MM.1S (cell line): ENCODE measurements at regions not wholly inside any gene's neighbourhood (a gene's known extent, or its start where the extent isn't known, plus 50 kb on each side); places are given as distances from the start of the nearest gene placed in this dataset.

ENCODE experiments used
- DNase-seq: peaks from one replicate; pipeline ENCODE4 v3.0.0-alpha.2; 2015
- H2AFZ ChIP-seq: fragments of 300-600 bp; sonication (generic); 2 replicates; pipeline ENCODE4 v1.6.0; 2016; ENCODE audit warnings: antibody characterized with exemption, low read length
- H3F3A ChIP-seq: fragments of 300-600 bp; sonication (generic); 2 replicates; pipeline ENCODE4 v1.6.1; 2016; ENCODE audit warnings: mild to moderate bottlenecking, antibody characterized with exemption, low read length, moderate library complexity, mixed read lengths; ENCODE audit not compliant: insufficient read depth
- H3K27ac ChIP-seq: fragments of 300-600 bp; sonication (generic); 2 replicates; pipeline ENCODE4 v1.5.1; 2016; ENCODE audit warnings: mild to moderate bottlenecking, low read length
- H3K27me3 ChIP-seq: fragments of 300-600 bp; sonication (generic); replicated peaks from 2 replicates; pipeline ENCODE4 v1.6.0; 2016; ENCODE audit warnings: low read length; ENCODE audit not compliant: insufficient read depth
- H3K36me3 ChIP-seq: fragments of 300-600 bp; sonication (generic); replicated peaks from 2 replicates; pipeline ENCODE4 v1.6.1; 2016; ENCODE audit warnings: mild to moderate bottlenecking, low read length, mixed read lengths; ENCODE audit not compliant: insufficient read depth
- H3K4me1 ChIP-seq: fragments of 300-600 bp; sonication (generic); 2 replicates; pipeline ENCODE4 v1.6.1; 2016; ENCODE audit warnings: low read length, mixed read lengths
- H3K4me2 ChIP-seq: fragments of 300-600 bp; sonication (generic); 2 replicates; pipeline ENCODE4 v1.6.0; 2016; ENCODE audit warnings: low read depth, low read length
- H3K4me3 ChIP-seq: fragments of 300-600 bp; sonication (generic); 2 replicates; pipeline ENCODE4 v1.5.1; 2016; ENCODE audit warnings: low read length, mixed read lengths
- H3K79me2 ChIP-seq: fragments of 300-600 bp; sonication (generic); 2 replicates; pipeline ENCODE4 v1.6.1; 2016; ENCODE audit warnings: mixed run types, low read length, mixed read lengths
- H3K9ac ChIP-seq: fragments of 300-600 bp; sonication (generic); 2 replicates; pipeline ENCODE4 v1.6.1; 2016; ENCODE audit warnings: low read length, mixed read lengths
- H3K9me2 ChIP-seq: fragments of 300-600 bp; sonication (generic); replicated peaks from 2 replicates; pipeline ENCODE4 v1.6.1; 2016; ENCODE audit warnings: mild to moderate bottlenecking, low read length, mixed read lengths; ENCODE audit not compliant: insufficient read depth
- H3K9me3 ChIP-seq: fragments of 300-600 bp; sonication (generic); replicated peaks from 2 replicates; pipeline ENCODE4 v1.6.1; 2016; ENCODE audit warnings: mild to moderate bottlenecking, low read length, mixed read lengths; ENCODE audit not compliant: insufficient read depth
- H4K20me1 ChIP-seq: fragments of 300-600 bp; sonication (generic); 2 replicates; pipeline ENCODE4 v1.6.1; 2016; ENCODE audit warnings: mild to moderate bottlenecking, low read length, moderate library complexity, mixed read lengths; ENCODE audit not compliant: insufficient read depth
- CTCF ChIP-seq: fragments of 300-600 bp; sonication (generic); IDR thresholded peaks from 2 replicates; pipeline ENCODE4 v1.5.1; 2016; ENCODE audit warnings: antibody characterized with exemption, low read length, mixed read lengths
- EZH2 ChIP-seq: fragments of 300-600 bp; sonication (generic); optimal IDR thresholded peaks from 2 replicates; pipeline ENCODE3; 2017; ENCODE audit warnings: low read depth, mild to moderate bottlenecking, antibody characterized with exemption, low read length, mixed read lengths
- EZH2phosphoT487 ChIP-seq: fragments of 300-600 bp; sonication (generic); IDR thresholded peaks from 2 replicates; pipeline ENCODE4 v1.6.1; 2018; ENCODE audit warnings: antibody characterized with exemption, low read length

GRCh38 chr19:29154163-29154562 is 58.8 kb downstream of the UQCRFS1 start:
- H3K9me2 ChIP-seq, result no peaks in the 10 kb centered on the region
- H3F3A ChIP-seq, result no peaks in the 10 kb centered on the region
- no peak overlapping the region for H2AFZ ChIP-seq
- no peaks in the 10 kb centered on the region for H3K79me2 ChIP-seq
- no peak for DNase-seq
- no peaks in the 10 kb centered on the region for H3K4me1 ChIP-seq
- no peaks in the 10 kb centered on the region for H3K36me3 ChIP-seq
- 0 out of 2 replicates have a peak, but pooled peaks cover 3% of the 10 kb centered on the region for H3K27me3 ChIP-seq
- H3K9me3 ChIP-seq, result no peaks in the 10 kb centered on the region
- no peak overlapping the region for H3K27ac ChIP-seq
- no peak overlapping the region for H3K4me2 ChIP-seq
- no peak overlapping the region for H3K9ac ChIP-seq
- no peak for TF ChIP-seq EZH2
- TF ChIP-seq CTCF, result no peak
- no peak for TF ChIP-seq EZH2phosphoT487
- H3K4me3 ChIP-seq, result no peak overlapping the region
- no peaks in the 10 kb centered on the region for H4K20me1 ChIP-seq

- Histone ChIP-seq H3K4me2 (no peak overlapping the region), H3K9ac (no peak overlapping the region), H3K9me3 (no peaks in the 10 kb centered on the region), H4K20me1 (no peaks in the 10 kb centered on the region), H3K36me3 (no peaks in the 10 kb centered on the region), H3K9me2 (no peaks in the 10 kb centered on the region), H3F3A (no peaks in the 10 kb centered on the region), H3K4me3 (no peak overlapping the region), H3K27ac (no peak overlapping the region), H3K27me3 (no peaks in the 10 kb centered on the region), H3K4me1 (no peaks in the 10 kb centered on the region), H3K79me2 (no peaks in the 10 kb centered on the region), H2AFZ (no peak overlapping the region)
- no peak for TF ChIP-seq EZH2phosphoT487
- no peak for TF ChIP-seq EZH2
- no peak for TF ChIP-seq CTCF
- no peak for DNase-seq
These were observed 67.2 kb downstream of the UQCRFS1 start for GRCh38 chr19:29145756-29146155.

GRCh38 chr19:29143183-29143582 is 69.8 kb downstream of the UQCRFS1 start:
- no peak for TF ChIP-seq EZH2phosphoT487
- no peak for TF ChIP-seq EZH2
- TF ChIP-seq CTCF, result no peak
- Histone ChIP-seq H3K27me3 (no peaks in the 10 kb centered on the region), H3K36me3 (no peaks in the 10 kb centered on the region), H3F3A (no peaks in the 10 kb centered on the region), H3K27ac (no peak overlapping the region), H3K9me3 (no peaks in the 10 kb centered on the region), H3K4me3 (no peak overlapping the region), H3K4me1 (no peaks in the 10 kb centered on the region), H4K20me1 (no peaks in the 10 kb centered on the region), H3K4me2 (no peak overlapping the region), H3K9me2 (no peaks in the 10 kb centered on the region), H2AFZ (no peak overlapping the region), H3K9ac (no peak overlapping the region), H3K79me2 (no peaks in the 10 kb centered on the region)
- DNase-seq, result no peak
